Subcutaneous abdominal adipose tissue (tissue), 5 donors: ENCODE measurements at regions not wholly inside any gene's neighbourhood (a gene's known extent, or its start where the extent isn't known, plus 50 kb on each side); places are given as distances from the start of the nearest gene placed in this dataset.

Source experiments
- H3K27ac ChIP-seq: one replicate; pipeline ENCODE4 v1.7.0; 2013; ENCODE audit warnings: low read depth, mild to moderate bottlenecking, inconsistent platforms, low read length, moderate library complexity
- H3K27me3 ChIP-seq, 5 donors: one replicate each; pipeline ENCODE4 v1.7.0; 2013; ENCODE audit warnings: low read length in 5 of 5, inconsistent platforms in 1 of 5; ENCODE audit not compliant: control insufficient read depth in 5 of 5, insufficient read depth in 4 of 5
- H3K36me3 ChIP-seq, 5 donors: one replicate each; pipeline ENCODE4 v1.7.0; 2013; ENCODE audit warnings: low read length in 5 of 5; ENCODE audit not compliant: control insufficient read depth in 5 of 5, insufficient read depth in 5 of 5
- H3K4me1 ChIP-seq, 5 donors: one replicate each; pipeline ENCODE4 v1.7.0; 2013; ENCODE audit warnings: low read length in 5 of 5, mild to moderate bottlenecking in 3 of 5, moderate library complexity in 1 of 5; ENCODE audit not compliant: control insufficient read depth in 5 of 5, insufficient read depth in 5 of 5
- H3K4me3 ChIP-seq, 5 donors: one replicate each; pipeline ENCODE4 v1.7.0; 2013; ENCODE audit warnings: low read length in 5 of 5, low read depth in 1 of 5
- H3K9ac ChIP-seq, 5 donors: one replicate each; pipeline ENCODE4 v1.7.0; 2013; ENCODE audit warnings: low read length in 5 of 5, mild to moderate bottlenecking in 4 of 5, moderate library complexity in 3 of 5
- H3K9me3 ChIP-seq, 5 donors: one replicate each; pipeline ENCODE4 v1.7.0; 2013; ENCODE audit warnings: low read length in 5 of 5; ENCODE audit not compliant: control insufficient read depth in 5 of 5
- donor health status: healthy.
- donor health status: healthy.
- donor health status: healthy.
- donor health status: healthy.
- donor health status: healthy.

- Histone ChIP-seq H3K9me3 (peaks cover 0 to 2% (median 0%) of the 10 kb centered on the region in 5 donors), H3K27me3 (no peaks in the 10 kb centered on the region), H3K27ac (no peak overlapping the region), H3K9ac (no peak overlapping the region), H3K4me3 (no peak overlapping the region), H3K4me1 (no peaks in the 10 kb centered on the region), H3K36me3 (no peaks in the 10 kb centered on the region)
Observed at GRCh38 chr14:38143659-38144505, 63.8 kb upstream of the SSTR1 start.

- Histone ChIP-seq H3K9ac (no peak overlapping the region), H3K9me3 (peaks cover 0 to 2% (median 0%) of the 10 kb centered on the region in 5 donors), H3K36me3 (no peaks in the 10 kb centered on the region), H3K27me3 (no peaks in the 10 kb centered on the region), H3K4me3 (no peak overlapping the region), H3K27ac (no peak overlapping the region), H3K4me1 (no peaks in the 10 kb centered on the region)
Observed at GRCh38 chr14:38145142-38145541, 62.6 kb upstream of the SSTR1 start.

- Histone ChIP-seq H3K4me1 (no peaks in the 10 kb centered on the region), H3K9ac (no peak overlapping the region), H3K27ac (no peak overlapping the region), H3K4me3 (no peak overlapping the region), H3K36me3 (no peaks in the 10 kb centered on the region), H3K9me3 (no peaks in the 10 kb centered on the region), H3K27me3 (no peaks in the 10 kb centered on the region)
Observed at GRCh38 chr14:38150075-38150474, 57.6 kb upstream of the SSTR1 start.
